Erythroblast (primary cell): ENCODE measurements at regions not wholly inside any gene's neighbourhood (a gene's known extent, or its start where the extent isn't known, plus 50 kb on each side); places are given as distances from the start of the nearest gene placed in this dataset.
"Not testable (repeated sequence)": the region's sequence is repeated elsewhere in the genome, so short reads cannot be mapped to it uniquely, and the experiment has no call there.

Experiments used
- GATA1 ChIP-seq: IDR thresholded peaks from 2 replicates; pipeline ENCODE4 v1.6.1; 2011; ENCODE audit warnings: low read depth, mild to moderate bottlenecking, control low read depth, low read length, moderate library complexity
- POLR2A ChIP-seq: IDR thresholded peaks from 2 replicates; pipeline ENCODE4 v1.6.1; 2011; ENCODE audit warnings: mild to moderate bottlenecking, low read length

DNA sequence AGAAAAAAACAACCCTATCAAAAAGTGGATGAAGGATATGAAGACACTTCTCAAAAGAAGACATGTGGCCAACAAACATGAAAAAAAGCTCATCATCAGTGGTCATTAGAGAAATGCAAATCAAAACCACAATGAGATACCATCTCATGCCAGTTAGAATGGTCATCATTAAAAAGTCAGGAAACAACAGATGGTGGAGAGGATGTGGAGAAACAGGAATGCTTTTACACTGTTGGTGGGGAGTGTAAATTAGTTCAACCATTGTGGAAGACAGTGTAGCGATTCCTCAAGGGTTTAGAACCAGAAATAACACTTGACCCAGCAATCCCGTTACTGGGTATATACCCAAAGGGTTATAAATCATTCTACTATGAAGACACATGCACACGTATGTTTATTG, 124.0 kb upstream of the PRICKLE1 start:
- TF ChIP-seq POLR2A, GATA1: not testable (repeated sequence)
